CD4-positive, alpha-beta memory T cell (primary cell): ENCODE measurements at regions not wholly inside any gene's neighbourhood (a gene's known extent, or its start where the extent isn't known, plus 50 kb on each side); places are given as distances from the start of the nearest gene placed in this dataset.

Experiments used
- CTCF ChIA-PET: fragments of 350-600 bp; sonication (Branson Sonifier 250); formaldehyde crosslinking; loops from one replicate; lab custom pipeline; 2021; ENCODE audit warnings: inconsistent platforms; ENCODE audit not compliant: partially characterized antibody; lab: Charles Lee
- POLR2A ChIA-PET: fragments of 350-600 bp; sonication (Branson Sonifier 250); formaldehyde crosslinking; loops from one replicate; lab custom pipeline; 2021; ENCODE audit not compliant: partially characterized antibody; lab: Charles Lee
- DNase-seq, 5 donors: peaks; one replicate each; pipeline versions ENCODE4 v3.0.0 to v3.0.0-alpha.2; 2020 to 2022; ENCODE audit warnings: mixed read lengths in 1 of 5
- H3K27ac ChIP-seq: one replicate; pipeline ENCODE4 v1.7.0; 2013; ENCODE audit warnings: low read depth, low read length
- H3K27me3 ChIP-seq: 2 replicates; pipeline ENCODE4 v1.7.0; 2013; ENCODE audit warnings: mild to moderate bottlenecking, low read length, moderate library complexity; ENCODE audit not compliant: insufficient read depth
- H3K36me3 ChIP-seq: 2 replicates; pipeline ENCODE4 v1.7.0; 2013; ENCODE audit warnings: mild to moderate bottlenecking, low read length, moderate library complexity; ENCODE audit not compliant: insufficient read depth
- H3K4me1 ChIP-seq: 2 replicates; pipeline ENCODE4 v1.7.0; 2013; ENCODE audit warnings: mild to moderate bottlenecking, low read length, moderate library complexity; ENCODE audit not compliant: insufficient read depth
- H3K4me3 ChIP-seq, 2 donors: one replicate each; pipeline ENCODE4 v1.7.0; 2013; ENCODE audit warnings: low read length in 2 of 2, mild to moderate bottlenecking in 1 of 2
- H3K9me3 ChIP-seq, 2 donors: one replicate each; pipeline ENCODE4 v1.7.0; 2013; ENCODE audit warnings: low read length in 2 of 2, control low read depth in 1 of 2; ENCODE audit not compliant: control insufficient read depth in 1 of 2
- H3K27ac Mint-ChIP-seq, 7 donors: one replicate each; pipeline ENCODE4 v1.8.0; 2020 to 2021; ENCODE audit warnings: mixed read lengths in 7 of 7, mild to moderate bottlenecking in 6 of 7, inconsistent platforms in 3 of 7, moderate library complexity in 3 of 7
- H3K27me3 Mint-ChIP-seq, 2 donors: one replicate each; pipeline ENCODE4 v1.8.0; 2020 to 2021; ENCODE audit warnings: mixed read lengths in 2 of 2
- H3K36me3 Mint-ChIP-seq, 2 donors: one replicate each; pipeline ENCODE4 v1.8.0; 2020 to 2021; ENCODE audit warnings: mixed read lengths in 2 of 2, inconsistent platforms in 1 of 2, mild to moderate bottlenecking in 1 of 2
- H3K4me1 Mint-ChIP-seq, 4 donors: one replicate each; pipeline ENCODE4 v1.8.0; 2020 to 2021; ENCODE audit warnings: mixed read lengths in 4 of 4, mild to moderate bottlenecking in 1 of 4
- H3K4me3 Mint-ChIP-seq, 8 donors: one replicate each; pipeline ENCODE4 v1.8.0; 2020 to 2021; ENCODE audit warnings: mixed read lengths in 8 of 8, mild to moderate bottlenecking in 7 of 8, moderate library complexity in 6 of 8, inconsistent platforms in 3 of 8
- H3K9me3 Mint-ChIP-seq, 8 donors: one replicate each; pipeline ENCODE4 v1.8.0; 2020 to 2021; ENCODE audit warnings: mixed read lengths in 8 of 8, mild to moderate bottlenecking in 5 of 8, inconsistent platforms in 3 of 8, moderate library complexity in 1 of 8
- intact Hi-C: fragments of 100-400 bp; cut with micrococcal nuclease; formaldehyde crosslinking; loops from one replicate; pipeline ENCODE4 v1.15.1; 2023

GRCh38 chr5:44935871-44936270 lies 127.1 kb downstream of the MRPS30 start:
- no peak overlapping the region for H3K4me3 ChIP-seq
- CTCF ChIA-PET = no interaction called here
- Mint-ChIP-seq H3K27me3 (peaks cover 0 to 1% of the 10 kb centered on the region in 2 donors), H3K4me3 (no peak overlapping the region), H3K27ac (no peak overlapping the region), H3K9me3 (peaks cover 2 to 25% (median 6%) of the 10 kb centered on the region in 8 donors), H3K36me3 (no peaks in the 10 kb centered on the region), H3K4me1 (peaks cover 0 to 1% (median 0%) of the 10 kb centered on the region in 4 donors)
- H3K27me3 ChIP-seq = no peaks in the 10 kb centered on the region
- DNase-seq = no peak
- no peaks in the 10 kb centered on the region for H3K9me3 ChIP-seq
- POLR2A ChIA-PET = no interaction called here
- intact Hi-C loops = no loop called here
- H3K27ac ChIP-seq = no peak overlapping the region
- H3K36me3 ChIP-seq = no peaks in the 10 kb centered on the region
- H3K4me1 ChIP-seq = no peaks in the 10 kb centered on the region

- H3K4me1 Mint-ChIP-seq = peaks cover 0 to 1% (median 0%) of the 10 kb centered on the region in 4 donors
- intact Hi-C loops = no loop called here
- Histone ChIP-seq H3K9me3 (no peaks in the 10 kb centered on the region), H3K4me3 (no peak overlapping the region), H3K4me1 (no peaks in the 10 kb centered on the region), H3K36me3 (no peaks in the 10 kb centered on the region), H3K27me3 (no peaks in the 10 kb centered on the region), H3K27ac (no peak overlapping the region)
- peaks cover 0 to 1% of the 10 kb centered on the region in 2 donors for H3K27me3 Mint-ChIP-seq
- no peak for DNase-seq
- H3K36me3 Mint-ChIP-seq = no peaks in the 10 kb centered on the region
- no peak overlapping the region for H3K27ac Mint-ChIP-seq
- ChIA-PET CTCF (no interaction called here), POLR2A (no interaction called here)
- H3K9me3 Mint-ChIP-seq = peaks cover 0 to 7% (median 3%) of the 10 kb centered on the region in 8 donors
- no peak overlapping the region for H3K4me3 Mint-ChIP-seq
Observed at GRCh38 chr5:44942524-44943001, 133.8 kb downstream of the MRPS30 start.

GRCh38 chr5:44943647-44944046 lies 134.9 kb downstream of the MRPS30 start:
- Mint-ChIP-seq H3K27me3 (peaks cover 0 to 1% of the 10 kb centered on the region in 2 donors), H3K27ac (no peak overlapping the region), H3K9me3 (peaks cover 0 to 7% (median 3%) of the 10 kb centered on the region in 8 donors), H3K4me1 (peaks cover 0 to 1% (median 0%) of the 10 kb centered on the region in 4 donors), H3K4me3 (no peak overlapping the region), H3K36me3 (no peaks in the 10 kb centered on the region)
- Histone ChIP-seq H3K9me3 (no peaks in the 10 kb centered on the region), H3K36me3 (no peaks in the 10 kb centered on the region), H3K27ac (no peak overlapping the region), H3K4me1 (no peaks in the 10 kb centered on the region), H3K4me3 (no peak overlapping the region), H3K27me3 (no peaks in the 10 kb centered on the region)
- no peak for DNase-seq
- CTCF ChIA-PET = no interaction called here
- intact Hi-C loops = no loop called here
- POLR2A ChIA-PET = no interaction called here

GRCh38 chr5:44945743-44946142 lies 137.0 kb downstream of the MRPS30 start:
- Mint-ChIP-seq H3K9me3 (peaks cover 0 to 2% (median 0%) of the 10 kb centered on the region in 8 donors), H3K27me3 (no peaks in the 10 kb centered on the region), H3K36me3 (no peaks in the 10 kb centered on the region), H3K4me3 (no peak overlapping the region), H3K4me1 (no peaks in the 10 kb centered on the region), H3K27ac (no peak overlapping the region)
- Histone ChIP-seq H3K36me3 (no peaks in the 10 kb centered on the region), H3K4me3 (no peak overlapping the region), H3K4me1 (no peaks in the 10 kb centered on the region), H3K27ac (no peak overlapping the region), H3K27me3 (no peaks in the 10 kb centered on the region), H3K9me3 (no peaks in the 10 kb centered on the region)
- DNase-seq = no peak
- CTCF ChIA-PET = no interaction called here
- intact Hi-C loops = no loop called here
- POLR2A ChIA-PET = no interaction called here

- ChIA-PET POLR2A (no interaction called here), CTCF (no interaction called here)
- H3K27me3 ChIP-seq = no peaks in the 10 kb centered on the region
- Mint-ChIP-seq H3K9me3 (peaks cover 0 to 2% (median 0%) of the 10 kb centered on the region in 8 donors), H3K36me3 (no peaks in the 10 kb centered on the region), H3K4me3 (no peak overlapping the region), H3K27ac (no peak overlapping the region), H3K27me3 (no peaks in the 10 kb centered on the region), H3K4me1 (no peaks in the 10 kb centered on the region)
- no peaks in the 10 kb centered on the region for H3K36me3 ChIP-seq
- DNase-seq = no peak
- intact Hi-C loops = no loop called here
- no peaks in the 10 kb centered on the region for H3K9me3 ChIP-seq
- no peaks in the 10 kb centered on the region for H3K4me1 ChIP-seq
- no peak overlapping the region for H3K27ac ChIP-seq
- no peak overlapping the region for H3K4me3 ChIP-seq
Observed at GRCh38 chr5:44949687-44950086, 140.9 kb downstream of the MRPS30 start.

GRCh38 chr5:44951371-44951770 lies 142.6 kb downstream of the MRPS30 start:
- Mint-ChIP-seq H3K36me3 (no peaks in the 10 kb centered on the region), H3K27ac (no peak overlapping the region), H3K4me1 (no peaks in the 10 kb centered on the region), H3K4me3 (no peak overlapping the region), H3K9me3 (peaks cover 0 to 2% (median 0%) of the 10 kb centered on the region in 8 donors), H3K27me3 (no peaks in the 10 kb centered on the region)
- CTCF ChIA-PET = no interaction called here
- Histone ChIP-seq H3K4me1 (no peaks in the 10 kb centered on the region), H3K36me3 (no peaks in the 10 kb centered on the region), H3K27me3 (no peaks in the 10 kb centered on the region), H3K9me3 (no peaks in the 10 kb centered on the region), H3K27ac (no peak overlapping the region), H3K4me3 (no peak overlapping the region)
- POLR2A ChIA-PET = no interaction called here
- no peak for DNase-seq
- intact Hi-C loops = no loop called here

GRCh38 chr5:44952376-44952775 lies 143.6 kb downstream of the MRPS30 start:
- ChIA-PET CTCF (no interaction called here), POLR2A (no interaction called here)
- H3K27me3 Mint-ChIP-seq = no peaks in the 10 kb centered on the region
- no peak overlapping the region for H3K4me3 Mint-ChIP-seq
- H3K27me3 ChIP-seq = no peaks in the 10 kb centered on the region
- no peak overlapping the region for H3K4me3 ChIP-seq
- intact Hi-C loops = no loop called here
- H3K27ac Mint-ChIP-seq = no peak overlapping the region
- no peaks in the 10 kb centered on the region for H3K9me3 ChIP-seq
- no peaks in the 10 kb centered on the region for H3K36me3 Mint-ChIP-seq
- H3K36me3 ChIP-seq = no peaks in the 10 kb centered on the region
- H3K4me1 Mint-ChIP-seq = no peaks in the 10 kb centered on the region
- DNase-seq = no peak
- no peak overlapping the region for H3K27ac ChIP-seq
- H3K9me3 Mint-ChIP-seq = peaks cover 0 to 2% (median 0%) of the 10 kb centered on the region in 8 donors
- no peaks in the 10 kb centered on the region for H3K4me1 ChIP-seq

GRCh38 chr5:44953078-44953477 lies 144.3 kb downstream of the MRPS30 start:
- H3K36me3 Mint-ChIP-seq = no peaks in the 10 kb centered on the region
- H3K4me3 Mint-ChIP-seq = no peak overlapping the region
- Histone ChIP-seq H3K36me3 (no peaks in the 10 kb centered on the region), H3K9me3 (no peaks in the 10 kb centered on the region), H3K4me3 (no peak overlapping the region), H3K27me3 (no peaks in the 10 kb centered on the region), H3K27ac (no peak overlapping the region), H3K4me1 (no peaks in the 10 kb centered on the region)
- DNase-seq = no peak
- no peak overlapping the region for H3K27ac Mint-ChIP-seq
- no peaks in the 10 kb centered on the region for H3K4me1 Mint-ChIP-seq
- CTCF ChIA-PET = no interaction called here
- POLR2A ChIA-PET = no interaction called here
- no peaks in the 10 kb centered on the region for H3K27me3 Mint-ChIP-seq
- intact Hi-C loops = no loop called here
- H3K9me3 Mint-ChIP-seq = peaks cover 0 to 2% (median 0%) of the 10 kb centered on the region in 8 donors
